GM23338 (cell line): ENCODE measurements at regions not wholly inside any gene's neighbourhood (a gene's known extent, or its start where the extent isn't known, plus 50 kb on each side); places are given as distances from the start of the nearest gene placed in this dataset.

Experiments used
- EZH2 ChIP-seq: fragments of 200-600 bp; sonication (generic); IDR thresholded peaks from one replicate; pipeline ENCODE4 v1.8.0; 2017; ENCODE audit warnings: antibody characterized with exemption, mild to moderate bottlenecking, low read depth; ENCODE audit not compliant: unreplicated experiment
- POLR2AphosphoS5 ChIP-seq: IDR thresholded peaks from 2 replicates; pipeline ENCODE4 v1.6.1; 2016; ENCODE audit warnings: antibody characterized with exemption, low read depth
- STAT1 ChIP-seq: IDR thresholded peaks from one replicate; pipeline ENCODE4 v1.6.1; 2016; ENCODE audit warnings: antibody characterized with exemption; ENCODE audit not compliant: unreplicated experiment
- TF ChIP-seq, protein P1 (sequence below), 2 experiments: fragments of 200-600 bp in 1 of 2; sonication (generic) in 1 of 2; conservative IDR thresholded peaks; 2 replicates each; pipeline versions ENCODE4 v1.5.1 to v1.6.1; 2016 to 2017; ENCODE audit warnings: antibody characterized with exemption in 2 of 2, low read depth in 2 of 2, mild to moderate bottlenecking in 2 of 2, moderate library complexity in 1 of 2
- TF ChIP-seq, protein P2 (sequence below): IDR thresholded peaks from one replicate; pipeline ENCODE4 v1.6.1; 2018; ENCODE audit warnings: antibody characterized with exemption; ENCODE audit not compliant: unreplicated experiment

DNA sequence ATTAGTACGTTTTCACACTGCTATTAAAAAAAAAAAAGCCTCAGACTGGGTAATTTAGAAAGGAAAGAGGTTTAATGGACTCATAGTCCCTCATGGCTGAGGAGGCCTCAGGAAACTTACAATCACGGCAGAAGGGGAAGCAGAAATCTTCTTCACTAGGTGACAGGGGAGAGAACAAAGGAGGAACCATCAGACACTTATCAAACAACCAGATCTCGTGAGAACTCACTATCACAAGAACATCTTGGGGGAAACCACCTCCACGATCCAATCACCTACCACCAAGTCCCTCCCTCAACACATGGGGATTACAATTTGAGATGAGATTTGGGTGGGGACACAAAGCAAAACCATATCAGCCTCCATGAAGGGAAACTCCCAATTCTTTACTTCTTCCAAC lies 85.2 kb upstream of the MAFB start:
- TF ChIP-seq, protein P1, sequence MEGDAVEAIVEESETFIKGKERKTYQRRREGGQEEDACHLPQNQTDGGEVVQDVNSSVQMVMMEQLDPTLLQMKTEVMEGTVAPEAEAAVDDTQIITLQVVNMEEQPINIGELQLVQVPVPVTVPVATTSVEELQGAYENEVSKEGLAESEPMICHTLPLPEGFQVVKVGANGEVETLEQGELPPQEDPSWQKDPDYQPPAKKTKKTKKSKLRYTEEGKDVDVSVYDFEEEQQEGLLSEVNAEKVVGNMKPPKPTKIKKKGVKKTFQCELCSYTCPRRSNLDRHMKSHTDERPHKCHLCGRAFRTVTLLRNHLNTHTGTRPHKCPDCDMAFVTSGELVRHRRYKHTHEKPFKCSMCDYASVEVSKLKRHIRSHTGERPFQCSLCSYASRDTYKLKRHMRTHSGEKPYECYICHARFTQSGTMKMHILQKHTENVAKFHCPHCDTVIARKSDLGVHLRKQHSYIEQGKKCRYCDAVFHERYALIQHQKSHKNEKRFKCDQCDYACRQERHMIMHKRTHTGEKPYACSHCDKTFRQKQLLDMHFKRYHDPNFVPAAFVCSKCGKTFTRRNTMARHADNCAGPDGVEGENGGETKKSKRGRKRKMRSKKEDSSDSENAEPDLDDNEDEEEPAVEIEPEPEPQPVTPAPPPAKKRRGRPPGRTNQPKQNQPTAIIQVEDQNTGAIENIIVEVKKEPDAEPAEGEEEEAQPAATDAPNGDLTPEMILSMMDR (conservative IDR thresholded peaks at IDR 0.05; ENCODE audit: low read depth in 2 of 2), result no peak
- TF ChIP-seq EZH2 (no peak), POLR2AphosphoS5 (no peak), STAT1 (no peak)
- TF ChIP-seq, protein P2, sequence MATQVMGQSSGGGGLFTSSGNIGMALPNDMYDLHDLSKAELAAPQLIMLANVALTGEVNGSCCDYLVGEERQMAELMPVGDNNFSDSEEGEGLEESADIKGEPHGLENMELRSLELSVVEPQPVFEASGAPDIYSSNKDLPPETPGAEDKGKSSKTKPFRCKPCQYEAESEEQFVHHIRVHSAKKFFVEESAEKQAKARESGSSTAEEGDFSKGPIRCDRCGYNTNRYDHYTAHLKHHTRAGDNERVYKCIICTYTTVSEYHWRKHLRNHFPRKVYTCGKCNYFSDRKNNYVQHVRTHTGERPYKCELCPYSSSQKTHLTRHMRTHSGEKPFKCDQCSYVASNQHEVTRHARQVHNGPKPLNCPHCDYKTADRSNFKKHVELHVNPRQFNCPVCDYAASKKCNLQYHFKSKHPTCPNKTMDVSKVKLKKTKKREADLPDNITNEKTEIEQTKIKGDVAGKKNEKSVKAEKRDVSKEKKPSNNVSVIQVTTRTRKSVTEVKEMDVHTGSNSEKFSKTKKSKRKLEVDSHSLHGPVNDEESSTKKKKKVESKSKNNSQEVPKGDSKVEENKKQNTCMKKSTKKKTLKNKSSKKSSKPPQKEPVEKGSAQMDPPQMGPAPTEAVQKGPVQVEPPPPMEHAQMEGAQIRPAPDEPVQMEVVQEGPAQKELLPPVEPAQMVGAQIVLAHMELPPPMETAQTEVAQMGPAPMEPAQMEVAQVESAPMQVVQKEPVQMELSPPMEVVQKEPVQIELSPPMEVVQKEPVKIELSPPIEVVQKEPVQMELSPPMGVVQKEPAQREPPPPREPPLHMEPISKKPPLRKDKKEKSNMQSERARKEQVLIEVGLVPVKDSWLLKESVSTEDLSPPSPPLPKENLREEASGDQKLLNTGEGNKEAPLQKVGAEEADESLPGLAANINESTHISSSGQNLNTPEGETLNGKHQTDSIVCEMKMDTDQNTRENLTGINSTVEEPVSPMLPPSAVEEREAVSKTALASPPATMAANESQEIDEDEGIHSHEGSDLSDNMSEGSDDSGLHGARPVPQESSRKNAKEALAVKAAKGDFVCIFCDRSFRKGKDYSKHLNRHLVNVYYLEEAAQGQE, result no peak
